ENCODE measurements at regions not wholly inside any gene's neighbourhood (a gene's known extent, or its start where the extent isn't known, plus 50 kb on each side); places are given as distances from the start of the nearest gene placed in this dataset.

- CTCF ChIA-PET: interaction anchor here (1.1 to 4.8 kb wide), 2 partner anchors 16 to 488 kb away, joined by 4 to 38 read pairs; no protein-coding TSS in a partner anchor
These were observed 223.7 kb downstream of the MRPL39 start for GRCh38 chr21:25383545-25383944.

GRCh38 chr21:25381936-25382452, 225.3 kb downstream of the MRPL39 start:
- H3K27me3 Mint-ChIP-seq: no peaks in the 10 kb centered on the region
- peaks cover 6% of the 10 kb centered on the region for H3K4me1 Mint-ChIP-seq
- ATAC-seq (ENCODE audit: low read depth) (no peak), DNase-seq (no peak)
- no CpG with 5 or more reads among the region's 6 CpGs for WGBS (ENCODE audit: insufficient coverage)
- no peak overlapping the region for H3K4me3 ChIP-seq (ENCODE audit: control extremely low read depth in 1 of 5, extremely low read depth in 1 of 5, insufficient read depth in 1 of 5, low read depth in 2 of 5, low read length in 4 of 5)
- no peak overlapping the region for H3K4me3 Mint-ChIP-seq
- H3K79me2 ChIP-seq (ENCODE audit: control insufficient read depth, insufficient read depth, low read length): no peaks in the 10 kb centered on the region
- ChIA-PET POLR2A (no interaction called here), CTCF (interaction anchor here (4.8 kb wide), 1 partner anchor 486 kb away, joined by 38 read pairs; no protein-coding TSS in a partner anchor)
- intact Hi-C loops (cut with micrococcal nuclease): loop anchor here (10.0 kb wide), 2 partner anchors 1007 to 1417 kb away; no protein-coding TSS in a partner anchor
- H4K20me1 ChIP-seq (ENCODE audit: control insufficient read depth, insufficient read depth, low read length, poor library complexity, severe bottlenecking): no peaks in the 10 kb centered on the region
- no peak overlapping the region for H3K27ac Mint-ChIP-seq
- H3K27ac ChIP-seq (ENCODE audit: low read length in 2 of 2): no peak overlapping the region
- H2AFZ ChIP-seq (ENCODE audit: insufficient read depth, low read depth, low read length, poor library complexity, severe bottlenecking): no peak overlapping the region
- no peaks in the 10 kb centered on the region for H3K36me3 ChIP-seq (replicated peaks in 1 of 2; ENCODE audit: control extremely low read depth in 1 of 2, control insufficient read depth in 1 of 2, extremely low read depth in 1 of 2, insufficient read depth in 2 of 2, low read length in 1 of 2)
- H3K4me2 ChIP-seq (replicated peaks; ENCODE audit: low read depth, low read length, poor library complexity, severe bottlenecking): no peak overlapping the region
- no peak for TF ChIP-seq EZH2 (IDR thresholded peaks at IDR 0.05; ENCODE audit: borderline replicate concordance, insufficient read depth, low read depth, low read length, poor library complexity, severe bottlenecking)
- H3K9ac ChIP-seq (ENCODE audit: low read length): no peak overlapping the region
- H3K9me3 Mint-ChIP-seq (ENCODE audit: insufficient read depth): peaks cover 14% of the 10 kb centered on the region
- no peaks in the 10 kb centered on the region for H3K4me1 ChIP-seq (ENCODE audit: control insufficient read depth in 2 of 2, insufficient read depth in 2 of 2, low read length in 2 of 2)
- H3K27me3 ChIP-seq (replicated peaks in 1 of 4; ENCODE audit: control extremely low read depth in 1 of 4, control insufficient read depth in 3 of 4, insufficient read depth in 4 of 4, low read length in 3 of 4): no peaks in the 10 kb centered on the region
- H3K9me3 ChIP-seq (ENCODE audit: control extremely low read depth in 1 of 3, control insufficient read depth in 2 of 3, insufficient read depth in 1 of 3, low read length in 2 of 3): no peaks in the 10 kb centered on the region

More at GRCh38 chr21:25383545-25383944, 223.7 kb downstream of the MRPL39 start:
- Mint-ChIP-seq H3K27ac (no peak overlapping the region), H3K9me3 (ENCODE audit: insufficient read depth) (peaks cover 4% of the 10 kb centered on the region), H3K4me3 (no peak overlapping the region), H3K4me1 (peaks cover 6% of the 10 kb centered on the region), H3K27me3 (no peaks in the 10 kb centered on the region)
- no peak for DNase-seq
- Histone ChIP-seq H3K79me2 (ENCODE audit: control insufficient read depth, insufficient read depth, low read length) (no peaks in the 10 kb centered on the region), H3K27ac (ENCODE audit: low read length in 2 of 2) (no peak overlapping the region), H3K4me1 (ENCODE audit: control insufficient read depth in 2 of 2, insufficient read depth in 2 of 2, low read length in 2 of 2) (no peaks in the 10 kb centered on the region), H3K36me3 (replicated peaks in 1 of 2; ENCODE audit: control extremely low read depth in 1 of 2, control insufficient read depth in 1 of 2, extremely low read depth in 1 of 2, insufficient read depth in 2 of 2, low read length in 1 of 2) (no peaks in the 10 kb centered on the region), H3K4me2 (replicated peaks; ENCODE audit: low read depth, low read length, poor library complexity, severe bottlenecking) (no peak overlapping the region), H3K9ac (ENCODE audit: low read length) (no peak overlapping the region), H3K9me3 (ENCODE audit: control extremely low read depth in 1 of 3, control insufficient read depth in 2 of 3, insufficient read depth in 1 of 3, low read length in 2 of 3) (no peaks in the 10 kb centered on the region), H2AFZ (ENCODE audit: insufficient read depth, low read depth, low read length, poor library complexity, severe bottlenecking) (no peak overlapping the region), H3K27me3 (replicated peaks in 1 of 4; ENCODE audit: control extremely low read depth in 1 of 4, control insufficient read depth in 3 of 4, insufficient read depth in 4 of 4, low read length in 3 of 4) (no peaks in the 10 kb centered on the region), H3K4me3 (ENCODE audit: control extremely low read depth in 1 of 5, extremely low read depth in 1 of 5, insufficient read depth in 1 of 5, low read depth in 2 of 5, low read length in 4 of 5) (no peak overlapping the region), H4K20me1 (ENCODE audit: control insufficient read depth, insufficient read depth, low read length, poor library complexity, severe bottlenecking) (no peaks in the 10 kb centered on the region)
- TF ChIP-seq CTCF (IDR thresholded peaks at IDR 0.05): no peak
- no peak for TF ChIP-seq EZH2 (IDR thresholded peaks at IDR 0.05; ENCODE audit: borderline replicate concordance, insufficient read depth, low read depth, low read length, poor library complexity, severe bottlenecking)
- intact Hi-C loops (cut with micrococcal nuclease): loop anchor here (10.0 kb wide), 2 partner anchors 1009 to 1419 kb away; no protein-coding TSS in a partner anchor
- 83% methylated on average over 5 of the region's 5 CpGs for WGBS (ENCODE audit: insufficient coverage)
- POLR2A ChIA-PET: no interaction called here
- ATAC-seq (ENCODE audit: low read depth): no peak

All from B cell (primary cell).